HT-29 (cell line): ENCODE measurements at regions not wholly inside any gene's neighbourhood (a gene's known extent, or its start where the extent isn't known, plus 50 kb on each side); places are given as distances from the start of the nearest gene placed in this dataset.

ENCODE experiments used
- DNase-seq: peaks from one replicate; pipeline ENCODE4 v3.0.0-alpha.2; 2015; ENCODE audit warnings: low spot score

DNA sequence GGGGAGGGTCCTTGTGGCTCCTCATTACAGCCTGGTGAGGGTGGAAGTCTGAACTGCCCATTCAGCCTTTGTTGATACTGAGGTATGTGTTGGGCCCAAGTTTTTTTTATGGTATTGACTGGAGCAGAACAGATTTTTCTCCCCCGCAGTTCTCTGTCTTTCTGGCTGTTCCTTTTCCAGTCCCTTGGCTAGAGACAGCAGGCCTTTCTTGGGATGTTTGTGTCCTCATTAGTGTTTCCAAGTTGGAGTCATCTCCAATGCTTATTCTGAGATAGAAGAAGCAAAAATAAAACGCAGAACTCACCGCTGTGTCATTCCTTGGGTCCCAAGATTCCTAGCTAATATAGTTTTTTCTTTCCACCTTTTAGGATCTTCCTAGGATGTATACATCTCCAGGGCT is 193.3 kb downstream of the RAMP3 start:
- no peak for DNase-seq

GRCh38 chr7:45358287-45358686 is 200.7 kb downstream of the RAMP3 start:
- DNase-seq = no peak

DNA sequence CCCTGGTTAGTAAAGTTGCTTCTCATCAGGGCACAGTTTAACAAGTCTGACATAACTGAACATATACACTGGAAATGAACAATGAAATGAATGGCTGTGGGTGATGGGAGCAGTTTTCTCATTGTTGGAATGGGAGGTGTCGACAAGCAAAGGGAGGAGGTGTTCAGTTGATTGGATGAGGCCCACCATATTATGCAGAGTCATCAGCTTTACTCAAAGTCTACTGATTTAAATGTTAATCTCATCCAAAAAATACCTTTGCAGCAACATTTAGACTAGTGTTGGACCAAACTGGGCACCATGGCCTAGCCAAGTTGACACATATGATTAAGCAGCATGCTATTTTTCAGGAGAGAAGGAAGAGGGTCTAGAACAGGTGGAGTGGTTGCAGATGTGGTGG is 201.7 kb downstream of the RAMP3 start:
- DNase-seq = no peak

- DNase-seq = no peak
Observed at GRCh38 chr7:45359776-45360175, 202.2 kb downstream of the RAMP3 start.

GRCh38 chr7:45363669-45364068 is 206.1 kb downstream of the RAMP3 start:
- DNase-seq = no peak

DNA sequence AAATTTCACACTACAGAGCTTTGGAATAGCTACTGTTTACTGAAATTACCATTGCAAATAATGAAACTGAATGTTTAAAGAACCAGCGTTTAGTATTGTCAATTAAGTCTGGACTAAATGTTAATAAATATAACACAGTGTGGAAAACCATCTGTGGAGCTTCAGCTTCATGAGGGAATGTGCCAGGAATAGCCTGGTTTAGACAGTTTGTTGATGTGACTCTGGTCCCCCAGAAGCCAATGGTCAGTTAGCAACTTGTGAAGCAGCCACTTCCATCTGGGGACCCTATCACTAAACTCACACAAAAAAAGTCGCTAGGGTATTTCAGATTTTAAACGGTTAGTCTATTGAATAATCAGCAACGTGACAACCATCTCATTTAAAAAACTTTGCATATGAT is 207.8 kb downstream of the RAMP3 start:
- DNase-seq = no peak

- no peak for DNase-seq
Observed at GRCh38 chr7:45366475-45366874, 207.7 kb upstream of the ADCY1 start.

DNA sequence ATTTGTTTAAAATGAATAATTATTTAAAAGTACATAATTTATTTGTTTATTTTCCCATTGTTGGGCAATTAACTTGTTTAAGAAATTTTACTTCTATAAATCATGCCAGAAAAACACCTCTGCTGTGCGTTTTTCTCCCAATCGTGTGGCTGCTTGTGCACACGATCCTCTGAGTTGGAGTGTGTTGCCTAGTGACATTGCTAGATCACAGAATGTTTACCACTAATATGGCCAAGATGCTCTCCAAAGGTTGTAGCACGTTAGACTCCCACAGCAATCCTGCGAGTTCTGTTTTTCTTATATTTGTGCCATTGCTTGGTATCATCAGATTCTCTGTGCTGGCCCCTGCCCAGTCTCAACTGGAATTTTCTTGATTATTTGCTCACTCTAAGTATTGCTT is 207.1 kb upstream of the ADCY1 start:
- no peak for DNase-seq

- DNase-seq = no peak
Observed at GRCh38 chr7:45368129-45368807, 205.9 kb upstream of the ADCY1 start.

GRCh38 chr7:45384499-45384898 is 189.7 kb upstream of the ADCY1 start:
- DNase-seq = no peak

GRCh38 chr7:45387837-45388236 is 186.3 kb upstream of the ADCY1 start:
- no peak for DNase-seq

GRCh38 chr7:45389073-45389872 is 184.9 kb upstream of the ADCY1 start:
- DNase-seq = no peak

- no peak for DNase-seq
Observed at GRCh38 chr7:45390180-45390579, 184.0 kb upstream of the ADCY1 start.

- no peak for DNase-seq
Observed at GRCh38 chr7:45390731-45391130, 183.4 kb upstream of the ADCY1 start.

DNA sequence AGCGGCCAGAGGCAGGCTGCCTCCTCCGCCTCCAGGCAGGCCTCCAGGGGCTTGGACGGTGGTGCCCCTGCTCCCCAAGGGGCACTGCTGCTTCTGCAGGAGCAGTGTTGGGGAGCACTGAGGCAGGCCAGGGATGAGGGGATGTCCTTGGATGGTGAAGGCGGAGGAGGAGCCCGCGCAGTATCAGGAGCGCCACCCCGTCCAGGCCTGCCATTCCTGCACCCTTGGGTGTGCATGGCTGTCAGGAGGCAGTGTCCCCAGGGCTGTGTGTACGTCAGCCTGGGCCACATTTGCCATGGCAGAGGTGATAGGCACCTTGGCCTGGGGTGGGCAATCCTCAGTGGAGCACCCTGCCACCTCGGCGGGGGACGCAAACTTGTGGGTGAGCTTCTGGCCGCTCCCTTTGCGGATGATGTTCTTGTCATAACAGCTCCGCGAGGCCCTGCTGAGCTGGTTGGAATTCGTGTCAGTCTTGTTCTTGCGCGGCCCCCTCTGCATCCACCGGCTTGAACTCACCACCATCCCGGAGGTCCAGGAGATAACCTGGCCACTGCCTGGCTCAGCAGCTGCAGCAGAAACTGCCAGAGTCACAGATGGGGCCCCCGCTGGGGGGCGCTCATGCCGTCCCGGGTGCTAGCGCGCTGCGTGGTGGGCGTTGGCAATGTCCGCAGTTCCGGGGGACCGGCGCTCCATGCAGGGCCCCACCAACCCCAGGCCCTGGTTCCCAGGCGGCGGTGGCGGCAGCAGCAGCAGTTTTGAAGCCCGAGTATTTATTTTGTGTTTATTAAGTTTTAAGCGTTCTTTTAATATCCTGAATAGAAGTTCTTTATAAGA is 182.3 kb upstream of the ADCY1 start:
- DNase-seq = no peak

- DNase-seq = peak; percentile 43
Observed at GRCh38 chr7:45394117-45394708, 180.0 kb upstream of the ADCY1 start.

- no peak for DNase-seq
Observed at GRCh38 chr7:45399069-45399468, 175.1 kb upstream of the ADCY1 start.

DNA sequence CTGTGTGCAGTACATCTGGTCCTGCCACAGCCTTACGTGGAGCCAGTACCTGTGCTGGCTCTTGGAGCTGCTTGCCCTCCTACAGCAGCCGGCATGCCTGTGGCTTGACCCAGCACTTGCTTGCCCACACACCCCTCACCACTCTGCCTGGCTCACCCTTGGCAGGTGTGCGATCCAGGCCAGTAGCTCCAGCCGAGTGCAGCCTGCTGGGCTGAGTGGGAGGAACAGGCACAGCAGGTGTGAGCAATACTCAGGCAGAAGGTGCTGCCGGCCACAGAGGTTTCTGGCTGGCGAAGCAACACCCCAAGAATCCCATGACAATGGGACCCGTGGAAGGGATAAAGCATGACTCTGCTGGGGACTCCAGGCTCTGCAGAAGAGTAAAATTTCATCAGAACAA is 173.5 kb upstream of the ADCY1 start:
- DNase-seq = no peak

DNA sequence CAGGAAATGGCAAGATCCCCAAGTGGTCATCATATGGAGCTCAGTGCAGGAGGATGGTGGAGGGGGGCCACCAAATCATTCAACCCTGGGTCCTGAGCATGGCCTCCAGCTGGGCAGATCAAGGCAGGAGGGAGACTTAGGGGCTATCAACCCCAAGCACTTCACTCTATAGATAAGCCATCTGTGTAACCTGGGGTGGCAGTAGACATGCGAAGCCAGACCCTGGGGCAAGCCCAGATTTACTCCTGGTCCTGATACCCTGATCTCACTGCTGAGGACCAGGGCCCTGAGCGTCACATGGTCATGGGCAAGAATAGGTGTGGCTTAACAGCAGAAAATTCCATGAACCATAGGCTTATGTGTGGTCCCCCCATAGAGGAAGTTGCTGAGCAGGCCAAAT is 173.0 kb upstream of the ADCY1 start:
- DNase-seq = no peak

- no peak for DNase-seq
Observed at GRCh38 chr7:45401851-45402250, 172.3 kb upstream of the ADCY1 start.

GRCh38 chr7:45402480-45403218 is 171.5 kb upstream of the ADCY1 start:
- no peak for DNase-seq
